ENCODE measurements at regions not wholly inside any gene's neighbourhood (a gene's known extent, or its start where the extent isn't known, plus 50 kb on each side); places are given as distances from the start of the nearest gene placed in this dataset.

DNA sequence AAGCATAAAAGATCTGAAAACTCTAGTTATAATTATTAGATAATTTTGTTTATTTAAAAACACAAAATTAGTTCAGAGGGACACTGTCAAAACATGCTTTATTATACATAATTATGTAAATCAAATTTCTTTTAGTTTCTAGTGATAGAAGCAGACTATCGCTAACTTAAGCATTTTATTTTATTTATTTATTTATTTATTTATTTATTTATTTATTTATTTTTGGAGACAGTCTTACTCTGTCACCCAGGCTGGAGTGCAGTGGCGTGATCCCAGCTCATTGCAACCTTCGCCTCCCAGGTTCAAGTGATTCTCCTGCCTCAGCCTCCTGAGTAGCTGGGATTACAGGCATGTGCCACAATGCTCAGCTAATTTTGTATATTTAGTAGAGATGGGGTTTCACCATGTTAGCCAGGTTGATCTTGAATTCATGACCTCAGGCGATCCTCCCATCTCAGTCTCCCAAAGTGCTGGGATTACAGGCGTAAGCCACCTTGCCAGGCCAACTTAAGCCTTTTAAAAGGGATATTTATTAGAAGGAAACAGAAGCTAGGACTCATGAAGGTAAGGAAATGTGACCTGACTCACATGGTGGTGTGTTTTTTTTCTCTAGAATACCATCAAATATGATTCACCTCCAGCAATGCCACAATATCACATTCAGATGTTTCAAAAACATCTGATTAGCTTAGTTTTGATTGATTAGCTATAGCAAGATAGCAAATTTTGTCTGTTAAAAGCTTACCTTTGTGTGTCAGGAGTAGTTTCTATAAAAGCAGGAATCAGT is 1357.4 kb upstream of the ADGRL4 start:
- TF ChIP-seq, protein P1, sequence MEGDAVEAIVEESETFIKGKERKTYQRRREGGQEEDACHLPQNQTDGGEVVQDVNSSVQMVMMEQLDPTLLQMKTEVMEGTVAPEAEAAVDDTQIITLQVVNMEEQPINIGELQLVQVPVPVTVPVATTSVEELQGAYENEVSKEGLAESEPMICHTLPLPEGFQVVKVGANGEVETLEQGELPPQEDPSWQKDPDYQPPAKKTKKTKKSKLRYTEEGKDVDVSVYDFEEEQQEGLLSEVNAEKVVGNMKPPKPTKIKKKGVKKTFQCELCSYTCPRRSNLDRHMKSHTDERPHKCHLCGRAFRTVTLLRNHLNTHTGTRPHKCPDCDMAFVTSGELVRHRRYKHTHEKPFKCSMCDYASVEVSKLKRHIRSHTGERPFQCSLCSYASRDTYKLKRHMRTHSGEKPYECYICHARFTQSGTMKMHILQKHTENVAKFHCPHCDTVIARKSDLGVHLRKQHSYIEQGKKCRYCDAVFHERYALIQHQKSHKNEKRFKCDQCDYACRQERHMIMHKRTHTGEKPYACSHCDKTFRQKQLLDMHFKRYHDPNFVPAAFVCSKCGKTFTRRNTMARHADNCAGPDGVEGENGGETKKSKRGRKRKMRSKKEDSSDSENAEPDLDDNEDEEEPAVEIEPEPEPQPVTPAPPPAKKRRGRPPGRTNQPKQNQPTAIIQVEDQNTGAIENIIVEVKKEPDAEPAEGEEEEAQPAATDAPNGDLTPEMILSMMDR (IDR thresholded peaks at IDR 0.05; ENCODE audit: low read length), result no peak
- TF ChIP-seq EZH2 (optimal IDR thresholded peaks at IDR 0.05; ENCODE audit: low read depth, low read length), result no peak

Data from MM.1S (cell line).